ENCODE measurements at regions not wholly inside any gene's neighbourhood (a gene's known extent, or its start where the extent isn't known, plus 50 kb on each side); places are given as distances from the start of the nearest gene placed in this dataset.

DNA sequence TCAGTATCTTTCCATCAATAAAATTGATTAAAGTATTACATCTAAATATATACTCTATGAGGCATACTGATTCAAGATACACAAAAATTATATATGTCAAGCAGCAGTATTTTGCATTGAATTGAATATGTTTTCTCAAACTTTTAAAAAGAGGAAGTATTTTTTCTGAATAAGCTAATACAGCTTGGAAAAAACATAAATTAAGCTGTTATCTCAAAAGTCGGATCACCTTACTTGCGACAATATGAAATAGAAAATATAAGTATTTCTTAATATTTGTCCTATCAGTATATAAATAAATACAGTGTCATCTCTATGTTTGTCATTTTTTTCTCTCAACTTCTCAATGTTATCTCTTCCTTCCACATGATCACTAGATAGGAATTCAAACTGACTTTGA, 139.3 kb downstream of the MBL2 start:
- TF ChIP-seq, protein P1, sequence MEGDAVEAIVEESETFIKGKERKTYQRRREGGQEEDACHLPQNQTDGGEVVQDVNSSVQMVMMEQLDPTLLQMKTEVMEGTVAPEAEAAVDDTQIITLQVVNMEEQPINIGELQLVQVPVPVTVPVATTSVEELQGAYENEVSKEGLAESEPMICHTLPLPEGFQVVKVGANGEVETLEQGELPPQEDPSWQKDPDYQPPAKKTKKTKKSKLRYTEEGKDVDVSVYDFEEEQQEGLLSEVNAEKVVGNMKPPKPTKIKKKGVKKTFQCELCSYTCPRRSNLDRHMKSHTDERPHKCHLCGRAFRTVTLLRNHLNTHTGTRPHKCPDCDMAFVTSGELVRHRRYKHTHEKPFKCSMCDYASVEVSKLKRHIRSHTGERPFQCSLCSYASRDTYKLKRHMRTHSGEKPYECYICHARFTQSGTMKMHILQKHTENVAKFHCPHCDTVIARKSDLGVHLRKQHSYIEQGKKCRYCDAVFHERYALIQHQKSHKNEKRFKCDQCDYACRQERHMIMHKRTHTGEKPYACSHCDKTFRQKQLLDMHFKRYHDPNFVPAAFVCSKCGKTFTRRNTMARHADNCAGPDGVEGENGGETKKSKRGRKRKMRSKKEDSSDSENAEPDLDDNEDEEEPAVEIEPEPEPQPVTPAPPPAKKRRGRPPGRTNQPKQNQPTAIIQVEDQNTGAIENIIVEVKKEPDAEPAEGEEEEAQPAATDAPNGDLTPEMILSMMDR (IDR thresholded peaks at IDR 0.05; ENCODE audit: poor library complexity, severe bottlenecking) = no peak
- TF ChIP-seq RAD21 (conservative IDR thresholded peaks at IDR 0.05) (no peak), POLR2AphosphoS5 (IDR thresholded peaks at IDR 0.05) (no peak), TAF1 (IDR thresholded peaks at IDR 0.05; ENCODE audit: low read depth) (no peak), EZH2 (IDR thresholded peaks at IDR 0.05; ENCODE audit: borderline replicate concordance, insufficient read depth, low read length, poor library complexity, severe bottlenecking) (no peak), SMC3 (conservative IDR thresholded peaks at IDR 0.05; ENCODE audit: poor library complexity) (no peak), EP300 (conservative IDR thresholded peaks at IDR 0.05; ENCODE audit: poor library complexity, severe bottlenecking) (no peak), MXI1 (conservative IDR thresholded peaks at IDR 0.05; ENCODE audit: poor library complexity, severe bottlenecking) (no peak)

Measured in neural cell (in vitro differentiated cells).